ENCODE measurements at regions not wholly inside any gene's neighbourhood (a gene's known extent, or its start where the extent isn't known, plus 50 kb on each side); places are given as distances from the start of the nearest gene placed in this dataset.

DNA sequence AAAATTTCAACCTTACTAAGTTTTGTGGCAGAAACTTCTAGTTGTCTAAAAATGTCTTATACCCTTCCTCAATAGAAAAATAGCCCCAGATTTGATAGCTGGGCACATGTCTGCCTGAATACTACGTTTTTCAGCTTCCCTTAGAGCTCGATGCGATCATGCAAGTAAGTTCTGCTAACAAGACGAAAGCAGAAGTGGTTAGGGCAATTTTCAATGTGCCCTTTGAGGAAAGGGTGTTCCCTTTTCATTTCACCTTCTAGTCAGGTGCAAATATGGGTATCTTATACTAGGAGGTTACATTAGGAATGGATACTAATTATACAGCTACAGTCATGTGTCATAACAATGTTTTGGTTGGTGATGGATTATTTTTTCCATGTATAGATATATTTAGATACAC, 1572.1 kb upstream of the LRRTM1 start:
- TF ChIP-seq ZNF274 (IDR thresholded peaks at IDR 0.05; ENCODE audit: low read depth, low read length) (no peak), SUZ12 (IDR thresholded peaks at IDR 0.05; ENCODE audit: extremely low read depth, insufficient read depth, insufficient read length) (no peak), YY1 (IDR thresholded peaks at IDR 0.05; ENCODE audit: insufficient read depth, insufficient read length) (no peak)
- DNase-seq (ENCODE audit: low read depth, low spot score) = no peak
- no peaks in the 10 kb centered on the region for H3K4me1 ChIP-seq (ENCODE audit: insufficient read depth, insufficient read length)

DNA sequence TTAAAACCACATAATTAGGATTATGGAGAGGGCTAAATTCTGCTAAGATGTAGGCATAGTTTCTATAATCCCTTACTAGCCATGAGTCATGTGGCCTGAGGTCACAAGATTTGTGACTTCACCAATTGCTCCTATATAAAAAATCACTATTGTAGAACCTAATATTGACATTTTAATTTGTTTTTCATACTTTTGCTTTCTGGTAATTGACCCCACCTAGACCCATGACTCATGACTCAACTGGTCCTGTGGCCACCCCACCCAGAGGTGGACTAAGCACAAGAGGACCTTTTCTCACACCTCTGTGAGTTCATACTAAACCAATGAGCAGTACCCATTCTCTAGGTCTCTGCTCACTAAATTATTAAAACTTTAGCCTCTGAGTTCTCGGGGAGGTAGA, 1567.5 kb upstream of the LRRTM1 start:
- no peak overlapping the region for H3K4me3 ChIP-seq (ENCODE audit: insufficient read length, low read depth)
- H3K4me1 ChIP-seq (ENCODE audit: insufficient read depth, insufficient read length) = no peaks in the 10 kb centered on the region
- H3K9me3 ChIP-seq (ENCODE audit: insufficient read depth, low read length) = no peaks in the 10 kb centered on the region
- no peak overlapping the region for H3K9ac ChIP-seq (ENCODE audit: insufficient read length, low read depth)
- DNase-seq (ENCODE audit: low read depth, low spot score) = no peak
- H3K36me3 ChIP-seq (ENCODE audit: insufficient read depth, insufficient read length, low read length) = no peaks in the 10 kb centered on the region
- no peaks in the 10 kb centered on the region for H3K27me3 ChIP-seq (ENCODE audit: insufficient read depth, insufficient read length)
- TF ChIP-seq YY1 (IDR thresholded peaks at IDR 0.05; ENCODE audit: insufficient read depth, insufficient read length) = no peak
- no peak for TF ChIP-seq SUZ12 (IDR thresholded peaks at IDR 0.05; ENCODE audit: extremely low read depth, insufficient read depth, insufficient read length)
- no peak for TF ChIP-seq ZNF274 (IDR thresholded peaks at IDR 0.05; ENCODE audit: low read depth, low read length)

More for the DNA sequence above, 1572.1 kb upstream of the LRRTM1 start:
- H3K9me3 ChIP-seq (ENCODE audit: insufficient read depth, low read length) = no peaks in the 10 kb centered on the region
- H3K36me3 ChIP-seq (ENCODE audit: insufficient read depth, insufficient read length, low read length) = no peaks in the 10 kb centered on the region
- no peaks in the 10 kb centered on the region for H3K27me3 ChIP-seq (ENCODE audit: insufficient read depth, insufficient read length)
- H3K4me3 ChIP-seq (ENCODE audit: insufficient read length, low read depth) = no peak overlapping the region
- no peak overlapping the region for H3K9ac ChIP-seq (ENCODE audit: insufficient read length, low read depth)

DNA sequence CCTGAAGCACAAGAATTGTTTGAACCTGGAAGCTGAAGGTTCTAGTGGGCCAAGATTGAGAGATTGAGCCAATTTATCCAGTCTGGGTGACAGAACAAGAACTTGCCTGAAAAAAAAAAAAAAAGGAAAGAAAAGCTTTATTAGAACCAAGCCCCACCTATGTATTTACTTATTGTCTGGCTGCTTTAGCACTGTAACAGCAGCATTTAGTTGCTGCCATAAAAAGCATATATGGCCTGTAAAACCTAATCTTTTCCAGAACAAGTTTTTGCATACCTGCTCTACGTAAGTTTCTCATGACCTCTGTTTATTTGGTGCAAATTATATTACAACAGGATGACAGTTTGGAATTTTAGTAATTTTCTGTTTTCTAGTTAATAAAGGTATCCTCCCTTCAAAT, 1565.6 kb upstream of the LRRTM1 start:
- H3K36me3 ChIP-seq (ENCODE audit: insufficient read depth, insufficient read length, low read length) = no peaks in the 10 kb centered on the region
- TF ChIP-seq SUZ12 (IDR thresholded peaks at IDR 0.05; ENCODE audit: extremely low read depth, insufficient read depth, insufficient read length) (no peak), YY1 (IDR thresholded peaks at IDR 0.05; ENCODE audit: insufficient read depth, insufficient read length) (no peak), ZNF274 (IDR thresholded peaks at IDR 0.05; ENCODE audit: low read depth, low read length) (no peak)
- H3K4me3 ChIP-seq (ENCODE audit: insufficient read length, low read depth) = no peak overlapping the region
- H3K9ac ChIP-seq (ENCODE audit: insufficient read length, low read depth) = no peak overlapping the region
- DNase-seq (ENCODE audit: low read depth, low spot score) = no peak
- no peaks in the 10 kb centered on the region for H3K4me1 ChIP-seq (ENCODE audit: insufficient read depth, insufficient read length)
- no peaks in the 10 kb centered on the region for H3K9me3 ChIP-seq (ENCODE audit: insufficient read depth, low read length)
- no peaks in the 10 kb centered on the region for H3K27me3 ChIP-seq (ENCODE audit: insufficient read depth, insufficient read length)

DNA sequence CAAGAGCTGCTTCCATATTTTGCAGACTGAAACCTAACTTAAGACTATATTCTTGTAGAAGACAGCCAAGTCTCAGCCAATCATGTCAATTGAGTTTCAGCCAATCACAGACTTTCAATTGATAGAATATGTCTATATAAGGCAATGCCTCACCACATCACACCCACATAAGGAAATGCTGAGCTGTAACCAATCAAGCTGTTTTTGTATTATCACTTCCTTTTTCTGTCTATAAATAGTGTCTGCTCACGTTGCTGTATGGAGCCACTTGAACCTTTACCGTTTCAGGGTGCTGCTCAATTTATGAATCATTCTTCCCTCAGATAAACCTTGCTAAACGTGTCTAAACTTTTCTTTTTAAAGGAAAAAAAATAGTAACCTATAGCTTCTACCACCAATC, 1554.4 kb upstream of the LRRTM1 start:
- Histone ChIP-seq H3K9me3 (ENCODE audit: insufficient read depth, low read length) (no peaks in the 10 kb centered on the region), H3K36me3 (ENCODE audit: insufficient read depth, insufficient read length, low read length) (no peaks in the 10 kb centered on the region), H3K9ac (ENCODE audit: insufficient read length, low read depth) (no peak overlapping the region), H3K4me1 (ENCODE audit: insufficient read depth, insufficient read length) (no peaks in the 10 kb centered on the region), H3K27me3 (ENCODE audit: insufficient read depth, insufficient read length) (no peaks in the 10 kb centered on the region), H3K4me3 (ENCODE audit: insufficient read length, low read depth) (no peak overlapping the region)
- no peak for TF ChIP-seq ZNF274 (IDR thresholded peaks at IDR 0.05; ENCODE audit: low read depth, low read length)
- no peak for TF ChIP-seq SUZ12 (IDR thresholded peaks at IDR 0.05; ENCODE audit: extremely low read depth, insufficient read depth, insufficient read length)
- TF ChIP-seq YY1 (IDR thresholded peaks at IDR 0.05; ENCODE audit: insufficient read depth, insufficient read length) = no peak
- DNase-seq (ENCODE audit: low read depth, low spot score) = no peak

DNA sequence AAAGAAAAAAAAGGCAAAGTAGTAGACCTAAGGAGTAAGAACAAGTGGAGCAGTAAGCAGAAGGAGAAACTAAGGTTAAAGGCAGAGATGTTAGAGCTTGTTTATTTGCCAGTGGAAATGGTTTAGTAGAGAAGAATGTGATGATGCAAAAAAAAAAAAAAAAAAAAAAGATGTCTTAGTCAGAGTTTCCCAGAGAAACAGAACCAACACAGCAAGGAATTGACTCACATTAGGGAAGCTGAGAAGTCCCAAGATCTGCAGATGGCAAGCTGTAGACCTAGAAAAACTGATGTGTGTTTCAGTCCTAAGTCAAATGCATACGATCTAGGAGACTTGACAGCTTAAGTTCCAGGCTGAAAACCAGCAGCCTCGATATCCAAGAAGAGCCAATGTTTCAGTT, 1548.8 kb upstream of the LRRTM1 start:
- Histone ChIP-seq H3K27me3 (ENCODE audit: insufficient read depth, insufficient read length) (no peaks in the 10 kb centered on the region), H3K9ac (ENCODE audit: insufficient read length, low read depth) (no peak overlapping the region), H3K4me3 (ENCODE audit: insufficient read length, low read depth) (no peak overlapping the region), H3K36me3 (ENCODE audit: insufficient read depth, insufficient read length, low read length) (no peaks in the 10 kb centered on the region), H3K9me3 (ENCODE audit: insufficient read depth, low read length) (no peaks in the 10 kb centered on the region), H3K4me1 (ENCODE audit: insufficient read depth, insufficient read length) (no peaks in the 10 kb centered on the region)
- no peak for DNase-seq (ENCODE audit: low read depth, low spot score)
- TF ChIP-seq SUZ12 (IDR thresholded peaks at IDR 0.05; ENCODE audit: extremely low read depth, insufficient read depth, insufficient read length) = no peak
- no peak for TF ChIP-seq ZNF274 (IDR thresholded peaks at IDR 0.05; ENCODE audit: low read depth, low read length)
- no peak for TF ChIP-seq YY1 (IDR thresholded peaks at IDR 0.05; ENCODE audit: insufficient read depth, insufficient read length)

DNA sequence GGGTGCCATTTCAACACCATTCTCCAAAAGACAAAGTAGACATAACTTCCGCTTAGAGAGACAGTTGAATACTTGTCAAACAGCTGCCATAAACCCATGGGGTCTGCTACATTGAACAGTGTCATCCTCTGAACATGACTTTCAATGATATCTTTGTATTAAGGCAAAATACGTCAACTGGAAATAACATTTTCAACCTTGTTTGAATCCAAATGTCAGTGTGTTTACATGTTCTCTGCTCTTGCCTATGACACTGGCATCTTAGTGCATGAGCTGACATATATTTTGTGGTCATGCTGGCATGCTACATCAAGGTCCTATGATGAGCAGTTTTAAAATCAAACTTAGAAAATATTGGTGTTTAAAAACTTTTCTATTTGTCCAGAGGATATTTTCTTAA, 1548.1 kb upstream of the LRRTM1 start:
- TF ChIP-seq YY1 (IDR thresholded peaks at IDR 0.05; ENCODE audit: insufficient read depth, insufficient read length) (no peak), SUZ12 (IDR thresholded peaks at IDR 0.05; ENCODE audit: extremely low read depth, insufficient read depth, insufficient read length) (no peak), ZNF274 (IDR thresholded peaks at IDR 0.05; ENCODE audit: low read depth, low read length) (no peak)
- DNase-seq (ENCODE audit: low read depth, low spot score) = no peak
- Histone ChIP-seq H3K9ac (ENCODE audit: insufficient read length, low read depth) (no peak overlapping the region), H3K27me3 (ENCODE audit: insufficient read depth, insufficient read length) (no peaks in the 10 kb centered on the region), H3K4me3 (ENCODE audit: insufficient read length, low read depth) (no peak overlapping the region), H3K4me1 (ENCODE audit: insufficient read depth, insufficient read length) (no peaks in the 10 kb centered on the region), H3K9me3 (ENCODE audit: insufficient read depth, low read length) (no peaks in the 10 kb centered on the region), H3K36me3 (ENCODE audit: insufficient read depth, insufficient read length, low read length) (no peaks in the 10 kb centered on the region)

DNA sequence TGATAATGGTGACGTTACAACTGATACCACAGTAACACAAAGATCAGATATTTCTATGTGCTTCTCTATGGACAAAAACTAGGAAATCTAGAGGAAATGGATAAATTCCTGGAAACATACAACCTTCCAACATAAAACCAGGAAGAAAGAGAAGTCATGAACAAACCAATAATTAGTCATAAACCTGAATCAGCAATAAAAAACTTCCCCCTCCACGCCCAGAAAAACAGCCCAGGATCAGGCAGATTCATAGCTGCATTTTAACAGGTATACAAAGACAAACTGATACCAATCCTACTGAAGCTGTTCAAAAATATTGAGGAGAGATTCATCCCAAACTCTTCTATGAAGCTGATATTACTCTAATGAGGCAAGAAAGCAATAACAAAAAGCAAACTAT, 1535.2 kb upstream of the LRRTM1 start:
- DNase-seq (ENCODE audit: low read depth, low spot score) = no peak
- H3K4me1 ChIP-seq (ENCODE audit: insufficient read depth, insufficient read length) = no peaks in the 10 kb centered on the region
- H3K27me3 ChIP-seq (ENCODE audit: insufficient read depth, insufficient read length) = no peaks in the 10 kb centered on the region
- H3K36me3 ChIP-seq (ENCODE audit: insufficient read depth, insufficient read length, low read length) = no peaks in the 10 kb centered on the region
- H3K9ac ChIP-seq (ENCODE audit: insufficient read length, low read depth) = no peak overlapping the region
- H3K4me3 ChIP-seq (ENCODE audit: insufficient read length, low read depth) = no peak overlapping the region
- TF ChIP-seq SUZ12 (IDR thresholded peaks at IDR 0.05; ENCODE audit: extremely low read depth, insufficient read depth, insufficient read length) = no peak
- no peak for TF ChIP-seq ZNF274 (IDR thresholded peaks at IDR 0.05; ENCODE audit: low read depth, low read length)
- TF ChIP-seq YY1 (IDR thresholded peaks at IDR 0.05; ENCODE audit: insufficient read depth, insufficient read length) = no peak
- H3K9me3 ChIP-seq (ENCODE audit: insufficient read depth, low read length) = no peaks in the 10 kb centered on the region

All from NT2/D1 (cell line).